IPS-NIHi7 (cell line): ENCODE measurements at regions not wholly inside any gene's neighbourhood (a gene's known extent, or its start where the extent isn't known, plus 50 kb on each side); places are given as distances from the start of the nearest gene placed in this dataset.
"Not testable (repeated sequence)": the region's sequence is repeated elsewhere in the genome, so short reads cannot be mapped to it uniquely, and the experiment has no call there.

ENCODE experiments used
- DNase-seq: peaks from one replicate; pipeline ENCODE4 v3.0.0; 2012; ENCODE audit warnings: mixed read lengths; ENCODE audit errors: extremely low spot score

DNA sequence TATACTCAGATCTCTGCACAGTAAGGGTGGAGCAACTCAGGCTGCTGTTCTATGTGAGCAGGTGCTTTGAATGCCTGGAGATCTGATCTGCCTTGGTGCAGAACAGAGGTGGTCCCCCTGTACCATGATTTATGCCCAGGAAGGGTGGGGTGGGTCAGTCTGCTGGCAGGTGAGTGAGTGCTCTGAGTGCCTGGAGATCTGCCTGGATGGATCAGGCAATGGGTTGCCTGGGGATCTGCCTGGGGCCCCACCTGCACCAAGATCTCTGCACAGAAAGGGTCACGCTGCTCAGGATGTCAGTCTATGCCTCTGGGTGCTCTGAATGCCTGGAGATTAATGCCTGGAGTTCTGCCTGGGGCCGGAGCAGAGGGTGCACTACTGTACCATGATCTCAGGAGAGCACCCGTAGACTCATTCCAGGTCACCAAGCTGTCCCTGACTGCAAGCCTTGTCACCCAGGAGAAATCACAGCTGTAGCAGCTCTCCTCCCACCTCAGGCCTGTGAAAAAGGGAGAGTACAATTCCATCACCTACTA is 342.9 kb downstream of the GBA3 start:
- DNase-seq: no peak

DNA sequence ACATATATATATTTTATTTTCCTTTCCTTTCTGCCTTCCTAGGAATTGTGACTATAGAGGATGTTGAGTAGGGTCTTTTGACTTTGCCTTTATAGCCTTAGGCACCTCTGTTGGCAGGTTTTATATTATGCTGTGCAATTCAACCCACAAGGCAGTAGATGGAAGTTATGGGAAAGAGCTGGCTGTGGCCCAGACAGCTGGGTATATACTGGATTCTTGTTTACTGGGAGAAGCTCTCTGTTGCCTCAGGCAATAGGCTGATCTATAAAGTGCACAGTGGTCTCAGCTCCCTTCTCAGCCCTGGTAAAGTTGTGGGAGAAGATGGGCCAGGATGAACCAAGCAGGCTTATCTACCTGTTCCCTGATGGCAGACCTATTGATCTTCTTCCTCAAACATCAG is 342.0 kb downstream of the GBA3 start:
- no peak for DNase-seq

GRCh38 chr4:23033796-23034195 is 341.1 kb downstream of the GBA3 start:
- no peak for DNase-seq

- DNase-seq: no peak
Measured at GRCh38 chr4:23028875-23029274, 336.1 kb downstream of the GBA3 start.

- DNase-seq: no peak
Measured at GRCh38 chr4:23023666-23024065, 330.9 kb downstream of the GBA3 start.

GRCh38 chr4:23023121-23023520 is 330.4 kb downstream of the GBA3 start:
- DNase-seq: no peak

- DNase-seq: peak; percentile 20
Measured at GRCh38 chr4:23022032-23022431, 329.3 kb downstream of the GBA3 start.

- DNase-seq: no peak
Measured at GRCh38 chr4:23021040-23021439, 328.3 kb downstream of the GBA3 start.

GRCh38 chr4:23020399-23020798 is 327.7 kb downstream of the GBA3 start:
- DNase-seq: not testable (repeated sequence)

GRCh38 chr4:23016981-23017380 is 324.2 kb downstream of the GBA3 start:
- DNase-seq: no peak

DNA sequence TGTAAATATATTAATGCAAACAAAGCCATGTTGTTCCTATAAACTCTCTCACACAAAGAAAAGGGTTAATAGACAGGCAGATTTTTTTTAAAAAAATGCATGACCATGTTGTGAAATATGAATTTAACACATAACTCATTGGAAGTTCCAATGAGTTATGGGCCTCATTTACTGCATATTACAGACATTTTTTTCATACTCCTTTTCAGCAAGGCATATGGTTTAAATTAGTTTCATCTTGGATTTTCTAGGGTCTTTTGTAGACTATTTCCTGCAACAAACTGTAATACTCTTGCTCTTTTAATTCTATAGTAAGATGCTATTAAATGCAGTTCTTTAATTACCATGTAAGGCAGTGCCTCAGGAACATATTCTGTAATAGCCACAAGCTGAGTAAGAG is 323.1 kb downstream of the GBA3 start:
- DNase-seq: no peak

- no peak for DNase-seq
Measured at GRCh38 chr4:23009093-23009492, 316.4 kb downstream of the GBA3 start.

DNA sequence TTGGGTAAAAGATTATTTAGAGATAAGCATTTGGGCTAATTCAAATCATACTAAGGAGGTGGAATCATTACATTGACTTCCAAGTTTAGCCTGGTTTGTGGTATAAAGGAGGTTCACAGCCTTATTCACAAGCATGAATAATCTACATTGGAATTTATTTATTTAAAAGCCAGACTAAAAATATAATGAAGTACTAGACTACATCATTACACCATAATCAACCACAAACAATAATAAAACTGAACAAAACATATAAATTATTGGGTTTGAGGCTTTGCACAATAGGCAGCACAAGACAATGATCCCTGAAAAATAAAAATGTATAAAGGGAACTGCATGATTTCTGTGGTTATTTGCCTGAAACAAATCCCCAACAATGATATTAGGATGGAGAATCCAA is 314.0 kb downstream of the GBA3 start:
- DNase-seq: no peak

DNA sequence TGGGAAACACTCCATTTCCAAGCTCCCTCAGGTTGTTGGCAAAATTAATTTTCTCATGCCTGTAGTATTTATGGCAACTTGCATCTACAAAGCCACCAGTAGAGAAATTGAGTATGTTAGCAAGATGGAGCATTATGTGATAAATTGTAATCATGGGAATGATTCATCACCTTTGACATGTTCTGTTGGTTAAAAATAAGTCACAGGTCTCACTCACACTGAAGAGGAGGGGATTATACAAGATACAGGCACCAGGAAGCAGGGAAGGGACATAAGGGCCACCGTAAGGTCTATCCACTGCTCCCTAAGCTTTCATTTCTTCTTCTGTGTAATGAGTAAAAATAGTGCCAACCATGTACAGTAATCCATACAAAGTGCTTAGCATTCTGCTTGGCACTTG is 313.0 kb downstream of the GBA3 start:
- no peak for DNase-seq

GRCh38 chr4:23001478-23001877 is 308.7 kb downstream of the GBA3 start:
- DNase-seq: no peak

- peak; percentile 11 for DNase-seq
Measured at GRCh38 chr4:22999419-22999818, 306.7 kb downstream of the GBA3 start.

- DNase-seq: no peak
Measured at GRCh38 chr4:22997358-22998224, 304.9 kb downstream of the GBA3 start.

GRCh38 chr4:22991576-22991975 is 298.8 kb downstream of the GBA3 start:
- DNase-seq: no peak

- no peak for DNase-seq
Measured at GRCh38 chr4:22988526-22988925, 295.8 kb downstream of the GBA3 start.

DNA sequence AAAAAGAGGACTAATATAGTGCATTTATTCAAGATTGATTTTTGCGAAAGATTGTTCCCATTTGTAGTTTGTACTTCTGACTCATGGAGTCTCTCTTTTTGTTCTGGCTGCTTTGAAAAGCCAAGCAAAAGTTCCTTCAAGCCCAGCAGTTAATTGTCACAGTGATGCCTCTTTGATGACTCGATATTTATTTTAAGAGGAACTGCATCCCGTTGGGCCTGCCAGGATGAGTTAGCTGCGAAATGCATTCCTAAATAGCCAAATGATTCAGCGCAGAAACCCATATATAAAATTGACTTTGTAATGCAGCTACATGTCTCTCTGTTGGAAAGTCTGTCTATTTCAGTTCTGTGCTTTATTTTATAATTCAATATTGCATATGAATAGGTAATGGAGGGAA is 295.1 kb downstream of the GBA3 start:
- DNase-seq: no peak

DNA sequence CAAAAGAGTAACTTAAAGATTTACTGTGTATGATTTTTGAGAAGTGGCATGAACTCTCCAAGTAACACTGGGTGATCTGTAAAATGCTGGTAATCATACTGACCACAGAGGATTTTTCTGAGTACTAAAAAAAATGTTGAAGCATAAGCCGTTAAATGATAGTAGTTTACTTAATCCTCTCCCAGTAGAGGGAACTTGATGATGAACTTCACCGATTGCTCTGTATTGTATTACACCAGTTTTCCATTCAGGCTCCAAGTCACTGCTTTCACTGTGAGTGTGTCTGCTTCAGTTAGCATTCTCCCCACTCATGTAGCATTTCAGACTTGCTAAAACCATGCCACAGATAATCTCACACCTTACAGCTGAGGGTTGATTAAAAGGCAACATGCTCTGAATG is 294.1 kb downstream of the GBA3 start:
- DNase-seq: no peak

DNA sequence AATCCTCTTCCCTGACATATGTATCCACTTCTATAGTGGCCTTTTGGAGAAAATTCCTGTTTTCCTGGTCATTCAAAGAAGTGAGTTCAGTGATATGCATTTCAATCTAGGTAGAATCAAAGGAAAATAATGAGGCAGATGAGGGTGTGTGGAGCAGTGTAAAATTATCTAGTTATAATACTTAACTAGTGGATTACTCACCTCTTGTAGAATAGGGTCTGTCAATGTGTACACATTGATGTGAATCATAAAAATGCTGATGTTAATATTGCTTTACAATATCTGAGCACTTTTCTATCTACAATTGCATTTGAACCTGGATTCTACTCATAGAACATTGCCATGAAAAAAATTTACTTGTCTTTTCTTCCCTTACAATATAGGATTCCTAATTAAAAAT is 293.5 kb downstream of the GBA3 start:
- DNase-seq: no peak

DNA sequence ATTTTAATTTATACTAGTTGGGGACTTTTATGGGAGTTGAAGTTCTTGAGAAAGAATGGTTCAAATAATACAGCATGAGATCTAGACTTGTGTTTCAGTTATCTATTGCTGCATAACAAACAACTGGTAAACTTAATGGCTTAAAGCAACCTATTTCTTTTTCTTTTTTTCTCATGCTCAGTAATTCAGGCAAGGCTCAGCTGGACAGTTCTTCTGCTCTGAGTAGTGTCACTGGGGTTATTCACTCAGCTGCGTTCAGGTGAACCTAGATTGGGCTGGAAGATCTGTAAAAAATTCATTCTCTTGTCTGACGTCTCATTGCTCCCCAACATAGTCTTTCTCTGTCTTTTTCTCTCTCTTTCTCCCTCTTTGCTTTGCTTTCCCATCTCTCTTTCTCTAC is 291.7 kb downstream of the GBA3 start:
- DNase-seq: no peak

DNA sequence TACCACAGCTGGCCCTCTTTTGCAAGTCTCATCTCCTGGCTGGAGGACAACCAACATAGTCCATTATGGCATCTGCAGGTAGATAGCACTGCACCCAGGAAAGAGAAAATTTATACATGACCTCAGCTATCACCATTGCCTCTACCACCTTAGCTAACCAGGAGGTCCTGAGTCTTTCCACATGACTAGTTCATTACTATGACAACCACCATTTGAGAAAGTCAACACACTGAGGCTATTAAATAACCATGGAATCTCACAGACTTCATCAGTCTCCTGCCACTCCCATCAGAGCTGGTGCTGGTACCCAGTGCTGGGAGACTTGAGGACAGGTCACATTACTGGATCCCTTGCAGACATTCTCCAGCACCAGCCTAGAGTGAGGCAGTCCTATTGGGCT is 285.9 kb downstream of the GBA3 start:
- DNase-seq: no peak
